ENCODE measurements at regions not wholly inside any gene's neighbourhood (a gene's known extent, or its start where the extent isn't known, plus 50 kb on each side); places are given as distances from the start of the nearest gene placed in this dataset.

- H4K20me1 ChIP-seq (ENCODE audit: insufficient read depth, low read length), result no peaks in the 10 kb centered on the region
- no peaks in the 10 kb centered on the region for H3F3A ChIP-seq (ENCODE audit: insufficient read depth, low read length)
- H3K9me3 ChIP-seq (ENCODE audit: low read length), result no peaks in the 10 kb centered on the region
- H3K4me1 ChIP-seq (ENCODE audit: insufficient read depth, low read length, severe bottlenecking), result no peaks in the 10 kb centered on the region
- H3K27ac ChIP-seq (ENCODE audit: low read depth, low read length, poor library complexity, severe bottlenecking), result no peak overlapping the region
- no peak overlapping the region for H3K9ac ChIP-seq (ENCODE audit: low read length)
- H2AFZ ChIP-seq (ENCODE audit: low read length), result no peak overlapping the region
- no peaks in the 10 kb centered on the region for H3K79me2 ChIP-seq (ENCODE audit: insufficient read depth, low read length)
- TF ChIP-seq EZH2 (IDR thresholded peaks at IDR 0.05; ENCODE audit: borderline replicate concordance, low read length) (no peak), CTCF (IDR thresholded peaks at IDR 0.05; ENCODE audit: low read length) (no peak)
- no peaks in the 10 kb centered on the region for H3K9me2 ChIP-seq (ENCODE audit: low read depth, low read length)
- H3K36me3 ChIP-seq (ENCODE audit: insufficient read depth, low read length), result no peaks in the 10 kb centered on the region
- no peak overlapping the region for H3K4me2 ChIP-seq (ENCODE audit: low read length)
- no peak overlapping the region for H3K4me3 ChIP-seq (ENCODE audit: low read depth, low read length, poor library complexity, severe bottlenecking)
- H3K27me3 ChIP-seq (ENCODE audit: insufficient read depth, low read length), result no peaks in the 10 kb centered on the region
Observed at GRCh38 chr20:40175296-40175695, 513.7 kb downstream of the MAFB start.

- Histone ChIP-seq H3K4me3 (ENCODE audit: low read depth, low read length, poor library complexity, severe bottlenecking) (no peak overlapping the region), H3K9ac (ENCODE audit: low read length) (no peak overlapping the region), H3K9me2 (ENCODE audit: low read depth, low read length) (no peaks in the 10 kb centered on the region), H4K20me1 (ENCODE audit: insufficient read depth, low read length) (no peaks in the 10 kb centered on the region), H3K79me2 (ENCODE audit: insufficient read depth, low read length) (no peaks in the 10 kb centered on the region), H3K27ac (ENCODE audit: low read depth, low read length, poor library complexity, severe bottlenecking) (no peak overlapping the region), H2AFZ (ENCODE audit: low read length) (no peak overlapping the region), H3K27me3 (ENCODE audit: insufficient read depth, low read length) (no peaks in the 10 kb centered on the region), H3K36me3 (ENCODE audit: insufficient read depth, low read length) (no peaks in the 10 kb centered on the region), H3K4me2 (ENCODE audit: low read length) (no peak overlapping the region), H3K9me3 (ENCODE audit: low read length) (no peaks in the 10 kb centered on the region), H3F3A (ENCODE audit: insufficient read depth, low read length) (no peaks in the 10 kb centered on the region), H3K4me1 (ENCODE audit: insufficient read depth, low read length, severe bottlenecking) (no peaks in the 10 kb centered on the region)
- no peak for TF ChIP-seq CTCF (IDR thresholded peaks at IDR 0.05; ENCODE audit: low read length)
Observed at GRCh38 chr20:40173872-40174271, 515.2 kb downstream of the MAFB start.

- TF ChIP-seq EZH2 (IDR thresholded peaks at IDR 0.05; ENCODE audit: borderline replicate concordance, low read length) (no peak), CTCF (IDR thresholded peaks at IDR 0.05; ENCODE audit: low read length) (no peak)
- no peaks in the 10 kb centered on the region for H3K9me2 ChIP-seq (ENCODE audit: low read depth, low read length)
- no peaks in the 10 kb centered on the region for H3K36me3 ChIP-seq (ENCODE audit: insufficient read depth, low read length)
- H3F3A ChIP-seq (ENCODE audit: insufficient read depth, low read length), result no peaks in the 10 kb centered on the region
- no peak overlapping the region for H3K4me3 ChIP-seq (ENCODE audit: low read depth, low read length, poor library complexity, severe bottlenecking)
- no peak overlapping the region for H2AFZ ChIP-seq (ENCODE audit: low read length)
- no peaks in the 10 kb centered on the region for H3K79me2 ChIP-seq (ENCODE audit: insufficient read depth, low read length)
- H3K9me3 ChIP-seq (ENCODE audit: low read length), result no peaks in the 10 kb centered on the region
- H3K4me1 ChIP-seq (ENCODE audit: insufficient read depth, low read length, severe bottlenecking), result no peaks in the 10 kb centered on the region
- no peak overlapping the region for H3K27ac ChIP-seq (ENCODE audit: low read depth, low read length, poor library complexity, severe bottlenecking)
- no peaks in the 10 kb centered on the region for H3K27me3 ChIP-seq (ENCODE audit: insufficient read depth, low read length)
- H3K9ac ChIP-seq (ENCODE audit: low read length), result no peak overlapping the region
- H3K4me2 ChIP-seq (ENCODE audit: low read length), result no peak overlapping the region
- no peaks in the 10 kb centered on the region for H4K20me1 ChIP-seq (ENCODE audit: insufficient read depth, low read length)
Observed at GRCh38 chr20:40168981-40169620, 519.9 kb downstream of the MAFB start.
